ENCODE measurements at regions not wholly inside any gene's neighbourhood (a gene's known extent, or its start where the extent isn't known, plus 50 kb on each side); places are given as distances from the start of the nearest gene placed in this dataset.

DNA sequence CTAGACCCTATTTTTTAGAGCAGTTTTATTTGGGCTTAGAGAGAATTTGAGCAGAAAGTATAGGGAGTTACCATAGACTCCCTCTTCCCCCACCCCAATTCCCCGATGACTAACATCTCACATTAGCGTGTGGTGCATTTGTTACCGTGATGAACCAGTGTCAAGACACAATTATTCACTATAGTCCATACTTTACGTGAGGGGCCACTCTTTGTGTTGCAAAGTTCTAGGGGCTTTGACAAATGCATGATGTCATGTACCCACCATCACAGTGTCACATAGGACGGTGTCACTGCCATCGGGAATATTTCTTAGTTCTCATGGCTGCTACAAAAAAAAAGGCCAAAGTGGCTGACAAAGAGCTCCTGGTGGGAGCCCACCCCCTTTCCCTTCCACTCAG lies 119.1 kb downstream of the PHETA1 start:
- H3K27ac Mint-ChIP-seq (ENCODE audit: unreplicated experiment), result no peak overlapping the region

DNA sequence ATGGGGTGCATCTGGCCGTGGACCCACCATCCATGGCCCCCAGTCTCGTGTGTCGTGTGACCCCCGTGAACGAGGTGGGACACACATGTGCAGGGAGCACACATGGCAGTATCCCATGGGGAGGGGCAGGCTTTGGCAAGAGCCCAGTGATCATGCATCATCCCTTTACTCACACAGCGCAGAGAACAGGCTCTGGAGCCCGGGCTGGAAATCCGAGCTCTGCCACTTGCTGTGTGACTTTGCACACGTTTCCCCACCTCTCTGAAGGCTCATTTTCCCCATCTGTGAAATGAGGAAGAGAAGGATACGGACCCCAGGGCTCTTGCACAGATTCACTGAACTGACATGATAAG lies 119.9 kb downstream of the PHETA1 start:
- H3K27ac Mint-ChIP-seq (ENCODE audit: unreplicated experiment), result peak overlapping the region; percentile 76
- H3K36me3 Mint-ChIP-seq (ENCODE audit: unreplicated experiment), result peaks cover 4% of the 10 kb centered on the region
- no peak overlapping the region for H3K4me3 Mint-ChIP-seq (ENCODE audit: unreplicated experiment)
- no peaks in the 10 kb centered on the region for H3K9me3 Mint-ChIP-seq (ENCODE audit: unreplicated experiment)
- TF ChIP-seq CTCF (IDR thresholded peaks at IDR 0.05; ENCODE audit: partially characterized antibody, unreplicated experiment), result no peak
- H3K27me3 Mint-ChIP-seq (ENCODE audit: unreplicated experiment), result peaks cover 8% of the 10 kb centered on the region
- peak; percentile 37 for DNase-seq
- peaks cover 2% of the 10 kb centered on the region for H3K4me1 Mint-ChIP-seq (ENCODE audit: low read depth, unreplicated experiment)

More for the DNA sequence above, 119.1 kb downstream of the PHETA1 start:
- H3K36me3 Mint-ChIP-seq (ENCODE audit: unreplicated experiment), result peaks cover 4% of the 10 kb centered on the region
- no peak overlapping the region for H3K4me3 Mint-ChIP-seq (ENCODE audit: unreplicated experiment)
- H3K9me3 Mint-ChIP-seq (ENCODE audit: unreplicated experiment), result no peaks in the 10 kb centered on the region
- DNase-seq, result no peak
- peaks cover 8% of the 10 kb centered on the region for H3K27me3 Mint-ChIP-seq (ENCODE audit: unreplicated experiment)
- H3K4me1 Mint-ChIP-seq (ENCODE audit: low read depth, unreplicated experiment), result peaks cover 2% of the 10 kb centered on the region
- no peak for TF ChIP-seq CTCF (IDR thresholded peaks at IDR 0.05; ENCODE audit: partially characterized antibody, unreplicated experiment)

DNA sequence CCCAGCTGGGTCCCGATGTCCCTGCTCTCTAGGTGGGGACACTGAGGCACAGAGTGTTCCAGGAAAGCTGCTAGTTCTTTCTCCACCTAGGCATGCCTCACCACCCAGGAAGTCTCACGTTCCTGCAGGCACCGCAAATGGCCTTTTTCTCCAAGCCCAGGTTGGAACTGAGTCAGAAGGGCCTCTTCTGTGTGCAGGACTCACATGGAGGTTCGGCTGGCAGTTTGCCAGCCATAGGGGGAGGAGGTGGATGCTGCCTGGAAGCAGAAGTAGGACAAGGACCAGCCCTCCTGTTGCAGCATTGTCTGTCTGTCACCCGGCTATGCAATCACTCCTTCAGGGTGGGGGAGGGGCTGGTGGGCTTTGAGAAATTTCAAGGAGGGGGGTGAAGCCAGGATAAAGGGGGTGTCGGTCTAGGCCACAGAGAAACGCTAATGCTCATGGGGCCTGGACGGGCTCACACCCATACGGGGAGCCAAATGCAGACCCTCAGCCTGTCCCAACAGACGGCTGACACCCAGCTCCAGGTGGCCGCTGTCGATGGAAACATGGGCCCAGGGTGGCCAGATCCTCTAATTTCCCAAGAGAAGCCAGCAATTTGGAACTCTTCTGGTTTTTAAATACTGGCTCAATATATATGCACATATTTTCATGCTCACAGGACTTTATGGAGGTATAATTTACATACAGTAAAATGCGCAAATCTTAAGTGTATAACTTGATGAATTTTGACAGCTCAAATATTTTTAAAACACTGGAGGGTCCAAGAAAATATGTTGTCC lies 120.5 kb downstream of the PHETA1 start:
- peak; percentile 60 for DNase-seq
- peak overlapping the region; percentile 76 for H3K27ac Mint-ChIP-seq (ENCODE audit: unreplicated experiment)
- no peak for TF ChIP-seq CTCF (IDR thresholded peaks at IDR 0.05; ENCODE audit: partially characterized antibody, unreplicated experiment)
- peaks cover 4% of the 10 kb centered on the region for H3K36me3 Mint-ChIP-seq (ENCODE audit: unreplicated experiment)
- H3K27me3 Mint-ChIP-seq (ENCODE audit: unreplicated experiment), result peaks cover 7% of the 10 kb centered on the region
- H3K4me3 Mint-ChIP-seq (ENCODE audit: unreplicated experiment), result no peak overlapping the region
- no peaks in the 10 kb centered on the region for H3K9me3 Mint-ChIP-seq (ENCODE audit: unreplicated experiment)
- peaks cover 2% of the 10 kb centered on the region for H3K4me1 Mint-ChIP-seq (ENCODE audit: low read depth, unreplicated experiment)

DNA sequence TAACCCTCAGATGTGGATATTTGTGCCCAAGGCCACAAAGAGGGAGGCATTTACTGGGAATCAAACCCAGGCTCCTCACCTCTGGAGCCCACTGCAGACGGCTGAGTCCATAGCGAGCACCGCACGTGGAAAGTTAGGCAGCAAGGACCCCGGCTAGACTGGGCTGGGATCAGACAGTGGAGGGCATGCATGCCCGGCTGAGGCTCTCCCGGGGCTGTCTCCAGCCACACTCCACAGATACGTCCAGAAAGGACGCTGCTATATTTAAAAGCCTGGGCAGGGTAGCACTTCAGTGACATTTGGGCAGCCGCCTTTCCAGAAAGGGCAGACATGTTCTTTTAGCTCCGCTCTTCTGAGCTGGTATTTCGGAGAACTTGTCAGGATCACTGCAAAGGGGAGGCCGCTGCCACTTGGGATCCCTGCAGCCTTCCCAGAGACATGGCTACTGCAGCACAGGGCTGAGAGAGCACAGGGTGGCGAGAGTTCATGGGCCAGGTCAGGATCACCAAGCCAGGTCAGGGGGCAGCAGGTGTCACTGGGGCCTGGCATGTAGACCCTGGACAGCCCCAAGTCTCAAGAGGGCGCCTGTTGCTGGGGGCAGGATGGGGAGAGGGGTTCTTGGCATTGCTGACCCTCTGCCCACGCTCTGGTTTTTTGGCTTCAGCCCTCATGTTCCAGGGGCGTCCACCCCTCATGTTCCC lies 121.7 kb downstream of the PHETA1 start:
- no peak overlapping the region for H3K4me3 Mint-ChIP-seq (ENCODE audit: unreplicated experiment)

More for the DNA sequence above, 121.7 kb downstream of the PHETA1 start:
- no peak for TF ChIP-seq CTCF (IDR thresholded peaks at IDR 0.05; ENCODE audit: partially characterized antibody, unreplicated experiment)
- no peak for DNase-seq
- Mint-ChIP-seq H3K36me3 (ENCODE audit: unreplicated experiment) (peaks cover 4% of the 10 kb centered on the region), H3K27me3 (ENCODE audit: unreplicated experiment) (peaks cover 5% of the 10 kb centered on the region), H3K4me1 (ENCODE audit: low read depth, unreplicated experiment) (peaks cover 2% of the 10 kb centered on the region), H3K9me3 (ENCODE audit: unreplicated experiment) (no peaks in the 10 kb centered on the region), H3K27ac (ENCODE audit: unreplicated experiment) (no peak overlapping the region)

Data from glutamatergic neuron (in vitro differentiated cells).